Superior temporal gyrus (tissue), 1 donor: ENCODE measurements at regions not wholly inside any gene's neighbourhood (a gene's known extent, or its start where the extent isn't known, plus 50 kb on each side); places are given as distances from the start of the nearest gene placed in this dataset.

Source experiments
- DNase-seq: peaks from one replicate; pipeline ENCODE4 v3.0.0-alpha.2; 2016; ENCODE audit errors: extremely low spot score

- no peak for DNase-seq
Measured at GRCh38 chr11:92317721-92318120, 93.1 kb downstream of the FAT3 start.

DNA sequence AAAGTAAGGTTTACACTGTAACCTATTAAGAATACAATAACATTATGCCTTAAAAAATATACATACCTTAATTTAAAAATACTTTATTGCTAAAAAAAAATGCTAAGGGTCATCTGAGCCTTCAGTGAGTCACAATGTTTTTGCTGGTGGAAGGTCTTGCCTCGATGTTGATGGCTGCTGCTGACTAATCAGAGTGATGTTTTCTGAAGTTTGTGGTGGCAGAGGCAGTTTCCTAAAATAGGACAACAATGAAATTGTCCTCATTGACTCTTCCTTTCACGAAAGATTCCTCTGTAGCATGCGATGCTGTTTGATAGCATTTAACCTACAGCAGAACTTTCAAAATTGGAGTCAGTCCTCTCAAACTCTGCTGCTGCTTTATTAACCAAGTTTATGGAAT lies 97.6 kb downstream of the FAT3 start:
- DNase-seq: no peak

DNA sequence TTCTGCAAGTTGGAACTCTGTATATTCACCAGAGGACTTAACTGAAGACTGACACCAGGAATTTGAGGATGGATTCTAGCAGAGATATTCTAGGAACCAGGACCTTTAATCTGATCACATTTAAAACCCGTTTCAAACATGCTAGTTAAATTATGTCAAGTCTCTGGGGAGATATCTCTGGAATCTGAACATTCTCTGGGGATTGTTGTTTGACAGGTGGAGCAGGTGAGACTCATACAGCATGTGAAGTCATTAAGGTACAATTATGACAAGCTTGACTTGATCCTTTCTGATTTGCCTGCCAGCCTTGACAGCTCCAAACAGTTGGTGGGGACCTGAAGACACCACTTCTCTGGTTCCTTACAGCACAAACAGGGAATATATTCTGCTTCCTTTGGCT lies 100.3 kb downstream of the FAT3 start:
- DNase-seq: no peak

DNA sequence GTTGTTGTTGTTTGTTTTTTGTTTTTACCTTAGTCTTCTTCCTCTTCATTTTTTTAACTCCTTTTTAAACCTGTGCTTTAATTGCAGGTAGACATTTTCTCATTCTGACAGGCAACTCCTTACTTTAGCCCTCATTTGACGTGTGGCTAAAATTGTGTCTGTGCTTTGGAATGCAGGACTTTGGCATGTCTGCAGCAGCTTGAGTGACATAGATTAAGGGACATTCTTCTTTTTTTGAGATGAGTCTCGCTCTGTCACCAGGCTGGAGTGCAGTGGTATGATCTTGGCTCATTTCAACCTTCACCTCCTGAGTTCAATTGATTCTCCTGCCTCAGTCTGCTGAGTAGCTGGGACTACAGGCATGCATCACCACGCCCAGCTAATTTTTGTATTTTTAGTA lies 100.8 kb downstream of the FAT3 start:
- DNase-seq: no peak

DNA sequence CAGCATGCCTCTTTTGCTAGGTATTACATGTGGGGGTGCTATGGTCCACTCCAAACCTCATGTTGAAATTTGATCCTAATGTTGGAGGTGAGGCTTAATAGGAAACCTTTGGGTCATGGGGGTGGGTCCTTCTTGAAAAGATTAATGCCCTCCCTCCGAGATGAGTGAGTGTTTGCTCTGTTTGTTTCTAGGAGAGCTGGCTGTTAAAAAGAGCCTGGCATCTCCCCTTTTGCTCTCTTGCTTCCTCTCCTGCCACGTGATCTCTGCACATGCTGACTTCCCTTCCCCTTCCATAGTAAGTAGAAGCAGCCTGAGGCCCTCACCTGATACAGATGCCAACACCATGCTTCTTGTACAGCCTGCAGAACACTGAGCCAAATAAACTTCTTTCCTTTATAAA lies 104.5 kb downstream of the FAT3 start:
- no peak for DNase-seq

DNA sequence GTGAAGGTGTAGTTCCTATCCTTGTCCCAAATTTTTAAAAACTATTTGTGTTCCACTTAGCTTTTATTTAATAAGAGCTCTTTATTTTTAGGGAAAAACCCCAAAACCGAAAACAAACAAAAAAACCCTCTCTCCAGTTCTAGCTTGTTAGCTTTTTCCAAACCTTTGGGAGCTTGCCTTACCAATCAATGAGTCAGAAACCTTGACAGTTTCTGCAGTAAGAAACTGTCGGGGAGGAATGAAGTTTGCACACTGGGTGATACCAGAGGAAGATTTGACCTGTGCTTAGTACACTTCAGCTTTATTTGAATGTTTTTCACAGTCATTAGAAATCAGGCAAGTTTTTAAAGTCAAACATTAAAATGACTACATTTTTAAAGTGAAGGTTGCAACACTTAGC lies 105.0 kb downstream of the FAT3 start:
- DNase-seq: no peak

DNA sequence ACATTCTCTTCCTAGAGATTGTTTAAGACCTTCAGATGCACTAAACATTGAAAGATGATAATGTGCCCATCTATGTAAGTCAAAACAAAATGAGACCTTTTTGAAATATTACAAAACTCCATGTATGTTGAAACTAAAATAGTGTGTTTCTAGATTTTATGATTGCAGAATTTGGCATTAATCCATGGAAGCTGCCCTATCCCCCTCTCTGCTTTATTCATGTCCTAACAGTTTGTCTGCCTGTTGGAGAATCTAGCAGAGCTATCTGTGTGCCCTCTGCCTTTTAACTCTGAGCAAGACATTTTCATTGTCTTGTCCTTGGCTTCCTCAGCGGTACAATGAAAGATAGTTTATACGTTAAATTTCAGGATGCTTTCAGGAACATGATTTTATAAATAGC lies 105.5 kb downstream of the FAT3 start:
- no peak for DNase-seq

DNA sequence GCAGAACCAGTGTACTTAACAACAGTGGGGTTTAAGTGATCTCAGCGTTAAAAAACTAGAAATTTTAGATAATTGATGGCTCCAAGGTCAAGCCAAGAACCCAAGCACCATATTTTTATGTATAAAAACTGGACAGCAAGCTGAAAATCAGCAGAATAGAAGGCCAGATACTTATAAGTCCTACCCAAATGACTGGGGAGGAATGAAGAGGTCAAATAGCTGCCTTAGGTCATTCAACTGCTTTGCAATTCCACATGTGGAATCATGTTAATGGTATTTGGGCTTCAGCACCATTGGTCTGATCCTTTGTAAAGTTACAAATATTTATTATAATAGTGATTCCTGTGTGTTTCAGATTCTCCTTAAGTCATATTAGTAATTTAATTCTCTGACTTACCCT lies 108.4 kb downstream of the FAT3 start:
- DNase-seq: no peak

DNA sequence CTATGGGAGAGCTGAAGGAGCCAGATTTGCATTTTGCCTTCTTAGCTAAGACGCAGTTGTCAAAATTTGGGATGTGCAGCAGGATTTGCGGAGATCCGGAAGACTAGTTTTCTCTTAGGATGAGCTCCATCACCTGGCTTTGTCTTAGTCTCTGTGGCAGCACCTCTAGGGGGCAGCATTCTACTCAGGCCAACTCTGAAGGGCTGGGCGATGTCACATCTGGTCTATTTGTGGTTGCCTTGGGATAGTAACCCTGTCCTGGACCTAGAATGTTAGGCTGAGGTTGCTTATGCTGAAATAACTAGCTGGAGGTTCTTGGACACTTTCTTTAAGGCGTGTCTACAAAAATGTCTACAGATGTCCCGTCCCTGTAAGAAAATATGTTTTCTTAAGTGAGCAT lies 116.2 kb downstream of the FAT3 start:
- DNase-seq: no peak

DNA sequence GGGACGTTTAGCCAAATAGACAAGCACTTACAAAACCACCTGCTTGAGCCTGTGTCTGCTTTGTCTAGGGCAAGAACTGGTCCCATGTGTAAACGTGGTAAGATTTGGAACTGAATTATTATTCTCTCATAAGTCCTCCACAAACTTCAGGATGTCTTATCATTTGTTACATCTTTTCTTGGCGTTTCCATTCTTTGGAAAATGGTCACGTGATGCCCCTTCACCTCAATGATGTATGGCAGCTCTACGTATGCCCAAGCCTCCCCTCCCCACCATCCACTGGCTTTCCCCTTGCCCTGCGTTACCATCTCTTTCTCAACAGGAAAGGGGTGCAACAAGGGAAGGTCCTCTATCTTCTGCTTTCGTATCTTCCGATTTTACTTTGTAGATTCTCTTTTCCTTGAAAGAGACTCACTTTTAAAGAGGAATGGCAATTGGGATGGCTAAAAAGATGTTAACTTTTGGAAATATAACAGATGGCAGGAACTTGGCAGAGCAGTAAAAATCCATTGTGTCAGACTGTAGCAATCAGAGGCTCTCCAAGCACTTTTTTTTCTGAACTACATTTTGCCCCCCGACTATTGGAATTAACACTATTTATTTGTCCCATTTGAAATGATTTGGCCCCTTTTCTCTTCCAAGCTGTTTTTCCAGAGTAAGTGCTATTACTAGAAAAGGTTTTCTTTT lies 117.6 kb downstream of the FAT3 start:
- DNase-seq: no peak

DNA sequence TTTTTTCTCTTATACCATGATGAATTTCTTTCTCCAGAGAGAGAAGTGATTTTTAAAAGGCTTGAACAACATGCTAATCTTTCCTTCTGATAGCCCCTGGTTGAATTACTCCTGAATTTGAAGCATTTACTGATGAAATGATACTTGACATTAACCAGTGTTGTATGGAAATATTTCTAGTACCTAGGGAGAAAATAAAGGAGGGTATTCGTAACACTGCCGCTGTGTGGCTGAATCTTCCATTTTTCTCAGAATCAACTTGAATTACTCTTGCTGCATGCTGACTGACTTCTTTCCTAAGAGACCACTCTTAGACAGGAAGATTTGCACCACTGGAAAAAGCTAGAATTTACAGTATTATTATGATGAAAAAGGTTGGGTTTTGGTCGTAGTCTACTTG lies 118.3 kb downstream of the FAT3 start:
- no peak for DNase-seq

GRCh38 chr11:92346220-92346619 lies 121.6 kb downstream of the FAT3 start:
- no peak for DNase-seq

DNA sequence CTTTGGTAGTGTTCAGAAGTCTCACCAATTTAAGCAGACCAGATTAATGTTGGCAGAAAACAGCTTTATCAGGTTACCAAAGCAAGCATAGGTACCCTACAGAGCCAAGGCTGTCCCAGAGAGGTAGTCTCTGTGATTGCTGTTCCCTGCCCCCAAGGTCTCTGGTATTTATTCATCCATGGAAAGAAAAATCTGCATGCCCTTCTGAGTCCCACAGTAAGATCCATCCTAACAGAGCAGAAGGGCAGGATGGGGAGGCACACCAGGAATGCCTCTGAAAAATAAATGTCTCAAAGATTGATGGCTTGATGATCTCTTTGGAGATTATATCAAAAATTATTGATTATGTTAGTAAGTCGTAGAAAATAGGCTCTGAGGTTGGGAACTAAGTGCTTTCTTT lies 122.8 kb downstream of the FAT3 start:
- no peak for DNase-seq

DNA sequence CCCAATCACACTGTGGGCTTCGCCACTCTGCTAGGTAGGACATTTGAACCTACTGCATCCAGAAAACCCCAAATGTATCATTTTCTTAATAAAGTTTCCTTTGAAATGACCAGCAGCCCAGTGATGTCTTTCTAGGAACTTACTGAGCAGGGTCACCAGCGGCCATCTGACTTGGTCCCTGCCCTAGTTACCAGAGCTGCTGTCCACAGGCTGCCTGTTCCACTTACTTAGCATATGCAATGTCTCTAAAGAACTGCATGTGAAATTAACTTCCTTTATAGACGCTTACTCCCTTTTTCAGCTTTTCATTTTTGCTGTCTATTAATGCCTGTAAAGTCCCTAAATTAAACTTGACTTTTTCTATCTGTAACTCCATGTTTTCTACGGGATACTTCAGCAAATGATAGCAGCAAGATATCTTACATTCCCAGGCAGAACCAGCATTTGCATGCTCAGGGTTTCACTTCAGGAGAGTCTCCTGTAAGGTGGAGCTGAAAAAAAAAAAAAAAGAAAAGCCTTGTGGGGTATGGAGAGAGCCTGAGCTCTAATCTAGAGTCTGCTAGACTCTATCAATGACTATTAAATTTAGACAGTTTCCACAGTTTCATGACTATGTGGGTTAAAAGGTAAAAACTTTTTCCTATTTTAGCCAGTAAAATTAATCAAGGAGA lies 125.0 kb downstream of the FAT3 start:
- DNase-seq: no peak

GRCh38 chr11:92357344-92357743 lies 132.7 kb downstream of the FAT3 start:
- no peak for DNase-seq

- no peak for DNase-seq
Measured at GRCh38 chr11:92357841-92358240, 133.2 kb downstream of the FAT3 start.

DNA sequence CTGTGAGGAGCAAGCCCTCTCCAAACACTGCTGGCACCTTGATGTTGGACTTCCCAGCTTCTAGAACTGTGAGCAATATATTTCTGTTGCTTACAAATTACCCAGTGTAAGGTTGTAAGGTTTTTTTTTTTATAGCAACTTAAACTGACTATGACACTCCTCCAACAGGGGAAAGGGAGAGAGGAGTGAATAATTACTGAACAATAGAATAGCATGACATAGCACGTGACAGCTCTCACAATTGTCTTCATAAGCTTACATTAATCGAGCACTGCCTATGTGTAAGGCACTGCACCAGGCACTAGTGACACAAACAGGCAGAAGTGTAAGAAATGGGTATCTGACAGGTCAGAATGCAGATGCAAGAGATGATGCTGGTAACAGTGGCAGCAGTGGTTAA lies 136.9 kb downstream of the FAT3 start:
- no peak for DNase-seq

DNA sequence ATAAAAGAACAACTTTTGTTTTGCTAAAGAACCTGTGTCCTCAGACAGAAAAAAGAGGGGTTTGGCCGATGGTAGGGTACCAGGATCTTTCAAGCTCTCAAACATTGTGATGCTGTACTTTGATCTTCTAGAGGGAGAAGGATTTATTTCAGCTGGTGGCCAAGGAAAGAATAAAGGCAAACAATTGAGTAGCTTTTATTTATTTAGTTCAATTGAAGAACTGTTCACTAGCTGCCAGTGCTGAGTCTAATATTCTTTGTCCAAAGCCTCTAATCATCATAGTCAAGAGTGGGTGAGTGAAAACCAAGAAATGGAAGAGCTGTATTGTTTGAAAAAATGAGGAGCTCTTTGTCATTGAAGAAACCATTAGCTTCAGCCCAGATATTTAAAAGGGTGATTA lies 138.4 kb downstream of the FAT3 start:
- no peak for DNase-seq

- DNase-seq: no peak
Measured at GRCh38 chr11:92364177-92364576, 139.6 kb downstream of the FAT3 start.

DNA sequence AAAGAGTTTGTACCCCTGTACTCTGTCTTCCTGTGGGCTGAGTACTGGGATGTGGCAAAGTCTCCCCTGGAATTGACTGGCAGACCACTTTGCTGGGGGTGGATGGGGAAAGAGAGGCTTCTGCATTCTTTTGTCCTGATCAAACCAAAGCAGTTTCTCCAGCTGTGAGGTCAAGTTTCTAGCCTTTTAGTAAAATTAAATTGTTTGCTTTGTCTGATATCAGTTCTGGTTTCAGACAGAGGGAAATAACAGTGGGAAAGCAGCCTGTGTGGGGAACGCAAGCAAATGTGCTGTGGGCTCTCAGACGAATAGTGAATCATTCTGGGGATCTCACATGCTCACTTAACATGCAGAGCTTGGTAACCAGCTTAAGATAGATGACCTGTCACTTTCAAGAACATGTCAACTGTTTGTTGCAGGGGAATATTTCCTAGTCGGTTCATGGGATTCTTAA lies 151.6 kb downstream of the FAT3 start:
- no peak for DNase-seq

- no peak for DNase-seq
Measured at GRCh38 chr11:92376680-92377079, 152.1 kb downstream of the FAT3 start.

DNA sequence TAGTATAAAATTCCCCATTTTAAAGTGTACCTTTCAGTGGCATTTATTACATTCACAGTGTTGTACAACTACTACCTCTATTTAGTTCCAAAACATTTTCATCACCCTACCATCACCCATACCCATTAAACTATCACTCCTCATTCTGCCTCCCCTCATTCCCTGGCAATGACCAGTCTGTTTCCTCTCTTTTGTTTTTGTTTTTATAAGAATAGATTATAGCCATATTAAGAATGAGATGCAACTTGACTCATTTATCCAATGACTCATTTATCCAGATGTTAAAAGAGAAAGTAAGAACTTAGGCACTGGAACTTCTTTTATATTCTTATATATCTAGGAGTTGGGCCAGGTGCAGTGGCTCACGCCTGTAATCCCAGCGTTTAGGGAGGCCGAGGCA lies 156.3 kb downstream of the FAT3 start:
- no peak for DNase-seq

DNA sequence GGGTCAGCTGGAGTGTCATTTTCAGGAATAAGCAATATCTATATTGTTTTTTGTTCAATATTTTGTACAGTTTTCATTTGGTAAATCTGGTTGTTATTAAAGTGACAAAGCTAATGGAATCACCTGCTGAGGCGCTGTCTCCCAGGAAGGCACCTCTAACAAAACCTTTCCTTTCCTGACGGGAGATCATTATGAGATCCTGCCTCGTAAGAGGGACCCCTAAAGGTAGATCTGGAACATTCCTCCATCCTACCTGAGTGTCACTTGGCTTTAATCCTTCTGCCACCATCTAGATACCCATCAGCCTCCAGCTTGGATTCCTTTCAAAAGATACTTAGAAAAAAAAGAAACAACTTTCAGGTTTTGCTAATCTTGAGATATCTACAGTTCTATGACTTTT lies 157.7 kb downstream of the FAT3 start:
- no peak for DNase-seq

GRCh38 chr11:92383430-92383829 lies 158.8 kb downstream of the FAT3 start:
- no peak for DNase-seq
